IMR-90 (cell line): ENCODE measurements at regions not wholly inside any gene's neighbourhood (a gene's known extent, or its start where the extent isn't known, plus 50 kb on each side); places are given as distances from the start of the nearest gene placed in this dataset.

ENCODE experiments used
- ATAC-seq: fragments of 200-7000 bp; cut with Tn5 transposase; 2 replicates; pipeline ENCODE4 v1.9.1; 2020; ENCODE audit warnings: low read depth, mild to moderate bottlenecking, moderate library complexity
- BruUV-seq: library from RNA; stranded (reverse); fragments of 400-500 nt; replicated peaks from 2 replicates; lab custom pipeline; 2021; lab: Mats Ljungman, UMichigan
- CTCF ChIA-PET: fragments of 300-600 bp; formaldehyde crosslinking; extraction: SDS; loops from one replicate; lab custom pipeline; 2021; ENCODE audit warnings: antibody characterized with exemption; lab: Yijun Ruan, JAX
- POLR2A ChIA-PET: fragments of 300-600 bp; sonication (Branson Sonifier 250); formaldehyde crosslinking; loops from one replicate; lab custom pipeline; 2022; ENCODE audit warnings: antibody characterized with exemption; ENCODE audit not compliant: unreplicated experiment; lab: Charles Lee
- DNase-seq: peaks from one replicate; pipeline ENCODE4 v3.0.0; 2013
- H2AFZ ChIP-seq: replicated peaks from 2 replicates; pipeline ENCODE3; 2013; ENCODE audit warnings: low read length, mild to moderate bottlenecking; ENCODE audit not compliant: poor library complexity
- H2AK5ac ChIP-seq: 2 replicates; pipeline ENCODE4 v1.6.1; 2013; ENCODE audit warnings: low read depth, low read length, inconsistent platforms
- H2AK9ac ChIP-seq: replicated peaks from 2 replicates; pipeline ENCODE3; 2013; ENCODE audit warnings: mild to moderate bottlenecking, low read depth, low read length, moderate library complexity; ENCODE audit not compliant: poor library complexity
- H2BK120ac ChIP-seq: 2 replicates; pipeline ENCODE4 v1.6.1; 2013; ENCODE audit warnings: low read depth, low read length, inconsistent platforms
- H2BK15ac ChIP-seq: 3 replicates; pipeline ENCODE4 v1.6.1; 2013; ENCODE audit warnings: low read depth, low read length, inconsistent platforms
- H2BK20ac ChIP-seq: 2 replicates; pipeline ENCODE4 v1.6.1; 2013; ENCODE audit warnings: low read depth, mild to moderate bottlenecking, inconsistent platforms, low read length, moderate library complexity
- H2BK5ac ChIP-seq: 2 replicates; pipeline ENCODE4 v1.6.1; 2013; ENCODE audit warnings: mild to moderate bottlenecking, low read depth, low read length, inconsistent platforms; ENCODE audit not compliant: poor library complexity, severe bottlenecking
- H3K14ac ChIP-seq: replicated peaks from 2 replicates; pipeline ENCODE4 v1.6.1; 2013; ENCODE audit warnings: low read depth, low read length, inconsistent platforms
- H3K18ac ChIP-seq: 2 replicates; pipeline ENCODE4 v1.6.1; 2013; ENCODE audit warnings: low read depth, low read length, control low read depth
- H3K23ac ChIP-seq: 2 replicates; pipeline ENCODE4 v1.6.1; 2013; ENCODE audit warnings: low read depth, low read length, inconsistent platforms
- H3K27ac ChIP-seq: 2 replicates; pipeline ENCODE4 v1.5.1; 2013; ENCODE audit warnings: mild to moderate bottlenecking, control low read depth, low read length; ENCODE audit not compliant: insufficient read depth
- H3K27me3 ChIP-seq: 2 replicates; pipeline ENCODE4 v1.6.1; 2013; ENCODE audit warnings: low read length; ENCODE audit not compliant: control insufficient read depth, insufficient read depth
- H3K36me3 ChIP-seq: 2 replicates; pipeline ENCODE4 v1.6.1; 2013; ENCODE audit warnings: low read length, mixed read lengths; ENCODE audit not compliant: control insufficient read depth, insufficient read depth
- H3K4ac ChIP-seq: 2 replicates; pipeline ENCODE4 v1.6.1; 2013; ENCODE audit warnings: low read depth, low read length, inconsistent platforms
- H3K4me1 ChIP-seq: 2 replicates; pipeline ENCODE4 v1.6.1; 2013; ENCODE audit warnings: low read length, mixed read lengths; ENCODE audit not compliant: control insufficient read depth, insufficient read depth
- H3K4me2 ChIP-seq: 2 replicates; pipeline ENCODE4 v1.6.1; 2013; ENCODE audit warnings: low read depth, mild to moderate bottlenecking, control low read depth, low read length, moderate library complexity
- H3K4me3 ChIP-seq: 2 replicates; pipeline ENCODE4 v1.5.1; 2013; ENCODE audit warnings: low read depth, mild to moderate bottlenecking, control low read depth, low read length, moderate library complexity; ENCODE audit not compliant: insufficient read depth
- H3K56ac ChIP-seq: 2 replicates; pipeline ENCODE4 v1.6.1; 2013; ENCODE audit warnings: low read length, inconsistent platforms; ENCODE audit not compliant: insufficient read depth; ENCODE audit errors: extremely low read depth
- H3K79me1 ChIP-seq, 2 experiments: 2 replicates each; pipeline ENCODE4 v1.6.1; 2013; ENCODE audit warnings: low read length in 2 of 2, inconsistent platforms in 1 of 2, low read depth in 1 of 2
- H3K9ac ChIP-seq: 2 replicates; pipeline ENCODE4 v1.6.1; 2013; ENCODE audit warnings: low read depth, low read length, control low read depth
- H3K9me1 ChIP-seq: 2 replicates; pipeline ENCODE4 v1.6.1; 2013; ENCODE audit warnings: low read length, inconsistent platforms; ENCODE audit not compliant: insufficient read depth
- H3K9me3 ChIP-seq: 2 replicates; pipeline ENCODE4 v1.6.1; 2013; ENCODE audit warnings: low read length; ENCODE audit not compliant: control insufficient read depth, insufficient read depth
- H4K20me1 ChIP-seq: 2 replicates; pipeline ENCODE4 v1.6.1; 2013; ENCODE audit warnings: low read length, inconsistent platforms; ENCODE audit not compliant: insufficient read depth
- H4K5ac ChIP-seq: 2 replicates; pipeline ENCODE4 v1.6.1; 2013; ENCODE audit warnings: mild to moderate bottlenecking, low read depth, low read length, control low read depth
- H4K8ac ChIP-seq, 2 experiments: 2 replicates each; pipeline ENCODE4 v1.6.1; 2013; ENCODE audit warnings: low read depth in 2 of 2, low read length in 2 of 2, control low read depth in 1 of 2, inconsistent platforms in 1 of 2
- H4K91ac ChIP-seq: 2 replicates; pipeline ENCODE4 v1.6.1; 2013; ENCODE audit warnings: low read depth, low read length, inconsistent platforms; ENCODE audit not compliant: insufficient read depth
- BHLHE40 ChIP-seq: fragments of 150-350 bp; IDR thresholded peaks from 2 replicates; pipeline ENCODE4 v1.6.1; 2016; ENCODE audit warnings: mild to moderate bottlenecking, low read depth, low read length
- CEBPB ChIP-seq: IDR thresholded peaks from 2 replicates; pipeline ENCODE4 v1.6.1; 2012; ENCODE audit warnings: low read depth, low read length, improper control_type of control experiment
- CHD1 ChIP-seq: IDR thresholded peaks from 2 replicates; pipeline ENCODE4 v1.6.1; 2012; ENCODE audit warnings: low read depth, low read length, improper control_type of control experiment
- CTCF ChIP-seq: conservative IDR thresholded peaks from 2 replicates; pipeline ENCODE4 v1.5.1; 2012; ENCODE audit warnings: mild to moderate bottlenecking, low read depth, low read length, improper control_type of control experiment
- ELK1 ChIP-seq: fragments of 150-350 bp; IDR thresholded peaks from 2 replicates; pipeline ENCODE4 v1.6.1; 2016; ENCODE audit warnings: low read depth, mild to moderate bottlenecking, low read length, moderate library complexity, borderline replicate concordance
- FOS ChIP-seq: fragments of 150-350 bp; IDR thresholded peaks from 2 replicates; pipeline ENCODE4 v1.6.1; 2016; ENCODE audit warnings: low read depth, low read length
- MAFK ChIP-seq: IDR thresholded peaks from 2 replicates; pipeline ENCODE4 v1.6.1; 2012; ENCODE audit warnings: low read depth, low read length, improper control_type of control experiment
- MAZ ChIP-seq: IDR thresholded peaks from 2 replicates; pipeline ENCODE4 v1.6.1; 2012; ENCODE audit warnings: low read depth, mild to moderate bottlenecking, low read length, improper control_type of control experiment, moderate library complexity, borderline replicate concordance
- MXI1 ChIP-seq: IDR thresholded peaks from 2 replicates; pipeline ENCODE4 v1.6.1; 2012; ENCODE audit warnings: low read depth, mild to moderate bottlenecking, low read length, moderate library complexity, borderline replicate concordance
- NFE2L2 ChIP-seq: fragments of 150-350 bp; IDR thresholded peaks from 2 replicates; pipeline ENCODE4 v1.6.1; 2016; ENCODE audit warnings: low read depth, mild to moderate bottlenecking, low read length
- POLR2A ChIP-seq: IDR thresholded peaks from 2 replicates; pipeline ENCODE4 v1.6.1; 2012; ENCODE audit warnings: mild to moderate bottlenecking, low read depth, low read length
- RAD21 ChIP-seq: IDR thresholded peaks from 2 replicates; pipeline ENCODE4 v1.6.1; 2012; ENCODE audit warnings: low read length, improper control_type of control experiment
- RCOR1 ChIP-seq: IDR thresholded peaks from 2 replicates; pipeline ENCODE4 v1.6.1; 2012; ENCODE audit warnings: mild to moderate bottlenecking, low read length, improper control_type of control experiment; ENCODE audit not compliant: insufficient replicate concordance
- RFX5 ChIP-seq: IDR thresholded peaks from 2 replicates; pipeline ENCODE4 v1.8.0; 2012; ENCODE audit warnings: low read depth, mild to moderate bottlenecking, low read length, moderate library complexity
- SMC3 ChIP-seq: fragments of 150-350 bp; IDR thresholded peaks from 2 replicates; pipeline ENCODE4 v1.6.1; 2016; ENCODE audit warnings: low read depth, mild to moderate bottlenecking, antibody characterized with exemption, low read length, moderate library complexity
- USF2 ChIP-seq: fragments of 150-350 bp; IDR thresholded peaks from 2 replicates; pipeline ENCODE4 v1.6.1; 2017; ENCODE audit warnings: mild to moderate bottlenecking, antibody characterized with exemption, low read length, low read depth
- WGBS, 2 experiments: methylation state at CpG; one replicate each; pipeline versions ENCODE4 v1.1.5 to v1.1.7; 2013; ENCODE audit warnings: missing lambda C conversion rate in 2 of 2; ENCODE audit not compliant: insufficient read length in 1 of 2; ENCODE audit errors: extremely low coverage in 2 of 2; 5-methylcytosine and 5-hydroxymethylcytosine counted together
- dilution Hi-C: fragments of 300-500 bp; cut with HindIII; formaldehyde crosslinking; loops from one replicate; pipeline ENCODE4 v1.14.3; 2018; ENCODE audit warnings: low sequenced_read_pairs; ENCODE audit not compliant: unreplicated experiment
- in situ Hi-C: fragments of 300-500 bp; cut with MboI; formaldehyde crosslinking; loops from 3 replicates; pipeline ENCODE4 v1.14.3; 2019; ENCODE audit warnings: low sequenced_read_pairs, inconsistent platforms, mixed read lengths
- intact Hi-C: fragments of 100-400 bp; cut with micrococcal nuclease; formaldehyde crosslinking; loops from 2 replicates; pipeline ENCODE4 v1.10.0; 2022

- H3K9me3 ChIP-seq: 0 out of 2 replicates have a peak, but pooled peaks cover 9% of the 10 kb centered on the region
- no peak overlapping the region for H4K91ac ChIP-seq
- TF ChIP-seq MAFK (no peak), RAD21 (no peak), ELK1 (no peak), FOS (no peak), CTCF (no peak), MAZ (no peak), MXI1 (no peak), CHD1 (no peak), CEBPB (no peak), NFE2L2 (no peak), SMC3 (no peak), USF2 (no peak), BHLHE40 (no peak), RFX5 (no peak), RCOR1 (no peak), POLR2A (no peak)
- H3K18ac ChIP-seq: no peak overlapping the region
- no peak overlapping the region for H3K27ac ChIP-seq
- no peaks in the 10 kb centered on the region for H3K9me1 ChIP-seq
- H4K8ac ChIP-seq: no peak overlapping the region
- no peak overlapping the region for H2BK5ac ChIP-seq
- BruUV-seq: no TSS peak
- H3K14ac ChIP-seq: no peak overlapping the region
- ATAC-seq (no peak), DNase-seq (no peak)
- H3K4ac ChIP-seq: no peak overlapping the region
- H3K4me1 ChIP-seq: no peaks in the 10 kb centered on the region
- ChIA-PET POLR2A (no interaction called here), CTCF (no interaction called here)
- WGBS, 2 experiments: no CpG with 5 or more reads among the region's 1 CpG
- no peak overlapping the region for H2BK20ac ChIP-seq
- H3K4me3 ChIP-seq: no peak overlapping the region
- no peak overlapping the region for H3K9ac ChIP-seq
- in situ Hi-C loops: no loop called here
- no peak overlapping the region for H3K56ac ChIP-seq
- H2AK9ac ChIP-seq: no peak overlapping the region
- no peak overlapping the region for H2AFZ ChIP-seq
- no peaks in the 10 kb centered on the region for H4K20me1 ChIP-seq
- no peak overlapping the region for H4K5ac ChIP-seq
- H2BK15ac ChIP-seq: no peak overlapping the region
- H3K23ac ChIP-seq: no peak overlapping the region
- no peak overlapping the region for H2BK120ac ChIP-seq
- intact Hi-C loops: no loop called here
- no peak overlapping the region for H2AK5ac ChIP-seq
- no peaks in the 10 kb centered on the region for H3K27me3 ChIP-seq
- no peaks in the 10 kb centered on the region for H3K36me3 ChIP-seq
- dilution Hi-C loops: no loop called here
- H3K79me1 ChIP-seq: no peaks in the 10 kb centered on the region
- H3K4me2 ChIP-seq: no peak overlapping the region
Observed at GRCh38 chr13:55660851-55661250, 1479.9 kb upstream of the PRR20A start.
